ENCODE measurements at regions not wholly inside any gene's neighbourhood (a gene's known extent, or its start where the extent isn't known, plus 50 kb on each side); places are given as distances from the start of the nearest gene placed in this dataset.

DNA sequence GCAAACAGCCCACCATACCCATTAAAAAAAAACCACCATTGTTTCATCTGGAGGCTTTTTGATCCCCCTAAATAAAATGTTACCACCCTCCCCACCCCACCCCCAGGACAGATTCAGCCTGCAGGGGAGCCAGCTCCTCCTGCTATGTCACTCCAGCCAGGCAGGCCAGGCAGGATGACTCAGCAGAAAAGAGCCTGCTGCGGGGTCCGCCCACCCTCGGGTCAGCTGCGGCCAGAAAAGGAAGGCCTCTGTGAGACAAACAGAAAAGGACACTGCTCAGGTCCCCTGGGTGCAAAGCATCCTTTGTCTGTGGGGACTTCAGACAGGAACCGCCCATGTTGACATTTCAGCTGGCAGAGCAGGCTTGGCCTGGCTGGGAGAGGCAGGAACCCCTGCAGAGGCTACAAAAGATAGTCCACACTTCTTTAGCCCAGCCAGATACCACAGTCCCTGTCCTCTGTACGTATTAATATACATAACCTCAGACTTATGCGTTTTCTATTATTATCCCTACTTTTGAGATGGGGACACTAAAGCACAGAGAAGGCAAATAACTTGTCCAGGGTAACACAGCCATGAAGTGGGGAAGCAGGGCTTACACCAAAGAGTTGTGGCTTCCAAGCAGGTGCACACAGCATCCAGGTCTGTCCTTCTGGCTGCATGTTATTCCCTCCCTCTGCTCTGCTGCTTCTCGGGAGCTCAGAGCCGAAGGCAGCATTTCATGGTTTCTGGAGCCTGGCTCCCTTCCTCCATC is 147.7 kb downstream of the CPEB2 start:
- TF ChIP-seq, protein P1, sequence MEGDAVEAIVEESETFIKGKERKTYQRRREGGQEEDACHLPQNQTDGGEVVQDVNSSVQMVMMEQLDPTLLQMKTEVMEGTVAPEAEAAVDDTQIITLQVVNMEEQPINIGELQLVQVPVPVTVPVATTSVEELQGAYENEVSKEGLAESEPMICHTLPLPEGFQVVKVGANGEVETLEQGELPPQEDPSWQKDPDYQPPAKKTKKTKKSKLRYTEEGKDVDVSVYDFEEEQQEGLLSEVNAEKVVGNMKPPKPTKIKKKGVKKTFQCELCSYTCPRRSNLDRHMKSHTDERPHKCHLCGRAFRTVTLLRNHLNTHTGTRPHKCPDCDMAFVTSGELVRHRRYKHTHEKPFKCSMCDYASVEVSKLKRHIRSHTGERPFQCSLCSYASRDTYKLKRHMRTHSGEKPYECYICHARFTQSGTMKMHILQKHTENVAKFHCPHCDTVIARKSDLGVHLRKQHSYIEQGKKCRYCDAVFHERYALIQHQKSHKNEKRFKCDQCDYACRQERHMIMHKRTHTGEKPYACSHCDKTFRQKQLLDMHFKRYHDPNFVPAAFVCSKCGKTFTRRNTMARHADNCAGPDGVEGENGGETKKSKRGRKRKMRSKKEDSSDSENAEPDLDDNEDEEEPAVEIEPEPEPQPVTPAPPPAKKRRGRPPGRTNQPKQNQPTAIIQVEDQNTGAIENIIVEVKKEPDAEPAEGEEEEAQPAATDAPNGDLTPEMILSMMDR (conservative IDR thresholded peaks at IDR 0.05; ENCODE audit: low read depth, low read length): no peak
- Histone ChIP-seq H3K9ac (no peak overlapping the region; the same call in 1 of the 2 replicates), H3K36me3 (ENCODE audit: insufficient read depth) (no peaks in the 10 kb centered on the region), H3K27ac (no peak overlapping the region; the same call in 1 of the 2 replicates), H3K79me2 (ENCODE audit: insufficient read depth, low read depth) (no peaks in the 10 kb centered on the region), H2AFZ (ENCODE audit: low read depth) (peak overlapping the region; percentile 30; the same call in 1 of the 2 replicates), H3K4me3 (IDR thresholded peaks at IDR 0.05; ENCODE audit: insufficient read depth, low read depth, low read length) (no peak overlapping the region), H4K20me1 (ENCODE audit: insufficient read depth) (no peaks in the 10 kb centered on the region), H3K27me3 (ENCODE audit: insufficient read depth, low read depth) (no peaks in the 10 kb centered on the region), H3K4me2 (no peak overlapping the region; the same call in 1 of the 2 replicates), H3K4me1 (ENCODE audit: low read depth, poor library complexity, severe bottlenecking) (peaks cover 9% of the 10 kb centered on the region)

DNA sequence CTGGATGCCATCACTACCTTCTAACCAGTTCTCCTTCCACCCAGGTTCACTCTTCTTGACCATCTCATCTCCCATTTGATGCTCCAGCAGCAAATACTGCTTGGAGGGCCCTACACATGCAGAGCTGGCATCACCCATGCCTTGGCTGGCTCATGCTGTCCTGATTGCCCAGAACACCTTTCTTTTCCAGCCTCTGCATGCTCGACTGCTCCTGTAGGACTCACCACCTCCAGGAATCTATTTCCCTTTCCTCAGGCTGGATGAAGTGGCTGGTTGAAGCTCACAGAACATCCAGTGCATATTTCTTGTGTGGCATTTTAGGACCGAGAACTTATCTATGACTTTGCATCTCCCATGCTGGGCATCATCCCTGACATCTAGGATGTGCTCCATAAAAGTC is 148.3 kb downstream of the CPEB2 start:
- H3K27me3 ChIP-seq (ENCODE audit: insufficient read depth, low read depth): no peaks in the 10 kb centered on the region
- H3K4me2 ChIP-seq: no peak overlapping the region
- no peak overlapping the region for H3K27ac ChIP-seq
- no peaks in the 10 kb centered on the region for H3K36me3 ChIP-seq (ENCODE audit: insufficient read depth)
- TF ChIP-seq, protein P1 (conservative IDR thresholded peaks at IDR 0.05; ENCODE audit: low read depth, low read length): no peak
- no peak overlapping the region for H3K9ac ChIP-seq
- H3K79me2 ChIP-seq (ENCODE audit: insufficient read depth, low read depth): no peaks in the 10 kb centered on the region
- H3K4me1 ChIP-seq (ENCODE audit: low read depth, poor library complexity, severe bottlenecking): peaks cover 9% of the 10 kb centered on the region
- H4K20me1 ChIP-seq (ENCODE audit: insufficient read depth): no peaks in the 10 kb centered on the region
- no peak overlapping the region for H2AFZ ChIP-seq (ENCODE audit: low read depth)
- no peak overlapping the region for H3K4me3 ChIP-seq (IDR thresholded peaks at IDR 0.05; ENCODE audit: insufficient read depth, low read depth, low read length)

DNA sequence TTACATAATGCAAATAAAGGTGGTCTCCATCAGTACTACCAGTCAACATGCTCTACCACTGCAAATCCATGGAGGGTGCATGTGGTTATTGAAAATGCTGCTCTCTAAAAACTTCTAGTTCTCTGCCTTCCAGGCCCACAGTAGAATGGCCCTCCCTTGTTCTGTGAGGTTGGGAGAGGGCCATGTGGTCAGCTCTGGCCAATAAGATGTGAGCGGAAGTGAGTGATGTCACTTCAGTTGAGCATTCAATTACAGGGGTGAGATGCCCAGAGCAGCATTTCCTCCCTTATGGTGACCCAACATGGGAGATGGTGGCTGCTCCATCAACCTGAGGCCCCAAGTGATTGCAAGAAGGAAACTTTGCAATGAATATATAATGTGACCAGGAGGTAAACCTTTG is 148.8 kb downstream of the CPEB2 start:
- Histone ChIP-seq H3K27ac (no peak overlapping the region), H2AFZ (ENCODE audit: low read depth) (no peak overlapping the region), H3K9ac (no peak overlapping the region), H3K27me3 (ENCODE audit: insufficient read depth, low read depth) (no peaks in the 10 kb centered on the region), H3K4me2 (no peak overlapping the region), H4K20me1 (ENCODE audit: insufficient read depth) (no peaks in the 10 kb centered on the region), H3K36me3 (ENCODE audit: insufficient read depth) (no peaks in the 10 kb centered on the region), H3K79me2 (ENCODE audit: insufficient read depth, low read depth) (no peaks in the 10 kb centered on the region), H3K4me1 (ENCODE audit: low read depth, poor library complexity, severe bottlenecking) (peaks cover 9% of the 10 kb centered on the region), H3K4me3 (IDR thresholded peaks at IDR 0.05; ENCODE audit: insufficient read depth, low read depth, low read length) (no peak overlapping the region)
- TF ChIP-seq, protein P1 (conservative IDR thresholded peaks at IDR 0.05; ENCODE audit: low read depth, low read length): no peak

DNA sequence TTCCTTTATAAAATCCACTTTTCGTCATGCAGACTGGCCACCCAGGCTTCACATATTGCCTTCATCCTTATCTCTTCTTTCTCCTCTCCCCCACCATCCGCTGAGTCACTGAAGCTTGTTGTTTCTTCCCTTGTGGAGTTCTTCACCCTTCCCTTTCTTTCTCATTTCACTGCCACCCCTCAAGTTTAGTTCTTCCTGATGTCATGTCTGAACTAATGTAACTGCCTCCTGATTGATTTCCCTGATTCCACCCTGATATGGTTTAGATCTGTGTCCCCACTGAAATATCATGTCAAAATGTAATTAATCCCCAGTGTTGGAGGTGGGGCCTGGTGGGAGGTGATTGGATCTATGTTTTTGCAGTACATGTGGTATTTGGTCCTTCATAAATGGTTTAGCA is 151.4 kb downstream of the CPEB2 start:
- H3K79me2 ChIP-seq (ENCODE audit: insufficient read depth, low read depth): no peaks in the 10 kb centered on the region
- no peak overlapping the region for H3K9ac ChIP-seq
- no peaks in the 10 kb centered on the region for H4K20me1 ChIP-seq (ENCODE audit: insufficient read depth)
- no peak overlapping the region for H3K4me3 ChIP-seq (IDR thresholded peaks at IDR 0.05; ENCODE audit: insufficient read depth, low read depth, low read length)
- no peak overlapping the region for H3K27ac ChIP-seq
- no peak overlapping the region for H3K4me2 ChIP-seq
- peaks cover 9% of the 10 kb centered on the region for H3K4me1 ChIP-seq (ENCODE audit: low read depth, poor library complexity, severe bottlenecking)
- no peaks in the 10 kb centered on the region for H3K36me3 ChIP-seq (ENCODE audit: insufficient read depth)
- TF ChIP-seq, protein P1 (conservative IDR thresholded peaks at IDR 0.05; ENCODE audit: low read depth, low read length): no peak
- H3K27me3 ChIP-seq (ENCODE audit: insufficient read depth, low read depth): no peaks in the 10 kb centered on the region
- no peak overlapping the region for H2AFZ ChIP-seq (ENCODE audit: low read depth)
